Adrenal gland (tissue), 9 donors: ENCODE measurements at regions not wholly inside any gene's neighbourhood (a gene's known extent, or its start where the extent isn't known, plus 50 kb on each side); places are given as distances from the start of the nearest gene placed in this dataset.
"Not testable (repeated sequence)": the region's sequence is repeated elsewhere in the genome, so short reads cannot be mapped to it uniquely, and the experiment has no call there.

Source experiments
- DNase-seq, 7 donors: peaks; one replicate each; pipeline ENCODE4 v3.0.0-alpha.2; 2019 to 2020
- H3K27ac ChIP-seq, 5 donors: fragments of 200-600 bp; sonication (generic) in 4 of 5; 1 replicate in 3 of 5; 2 replicates in 2 of 5; pipeline versions ENCODE4 v1.5.1 to v1.8.0; 2016 to 2020; ENCODE audit warnings: mild to moderate bottlenecking in 1 of 5
- H3K27me3 ChIP-seq: fragments of 200-600 bp; 2 replicates; pipeline ENCODE4 v1.8.0; 2021
- H3K36me3 ChIP-seq, 2 donors: fragments of 200-600 bp; replicated peaks in 1 of 2; 1 replicate in 1 of 2; 2 replicates in 1 of 2; pipeline versions ENCODE4 v1.5.1 to v1.8.0; 2018 to 2022
- H3K4me1 ChIP-seq, 2 donors: fragments of 200-600 bp; replicated peaks in 1 of 2; 1 replicate in 1 of 2; 2 replicates in 1 of 2; pipeline versions ENCODE4 v1.5.1 to v1.8.0; 2018 to 2021
- H3K4me3 ChIP-seq, 4 donors: fragments of 200-600 bp; sonication (generic) in 3 of 4; one replicate each; pipeline ENCODE4 v1.5.1; 2016 to 2018
- H3K9me3 ChIP-seq, 3 donors: fragments of 200-600 bp; sonication (generic) in 1 of 3; replicated peaks in 1 of 3; 1 replicate in 2 of 3; 2 replicates in 1 of 3; pipeline versions ENCODE4 v1.5.1 to v1.8.0; 2016 to 2021
- POLR2A ChIP-seq, 2 donors: fragments of 450-650 bp; IDR thresholded peaks; one replicate each; pipeline ENCODE4 v1.6.1; 2017; ENCODE audit warnings: antibody characterized with exemption in 2 of 2, mild to moderate bottlenecking in 2 of 2, moderate library complexity in 1 of 2
- WGBS, 4 donors: extraction: QIAGEN DNeasy Blood & Tissue Kit in 2 of 4; methylation state at CpG; one replicate each; pipeline versions ENCODE4 v1.1.5 to v1.1.7; 2013 to 2017; 5-methylcytosine and 5-hydroxymethylcytosine counted together
- intact Hi-C, 2 donors: fragments of 100-400 bp; cut with DNase I; formaldehyde crosslinking; loops; one replicate each; pipeline versions ENCODE4 v1.14.1 to v1.15.0; 2022 to 2023
- TF ChIP-seq, protein P1 (sequence below), 6 experiments: fragments of 450-650 bp in 4 of 6; fragments of 200-600 bp in 2 of 6; sonication (generic) in 1 of 6; IDR thresholded peaks; 1 replicate in 5 of 6; 2 replicates in 1 of 6; pipeline versions ENCODE4 v1.5.1 to v1.8.0; 2016 to 2021; ENCODE audit warnings: antibody characterized with exemption in 6 of 6, mild to moderate bottlenecking in 2 of 6, moderate library complexity in 1 of 6
- donor health status: healthy with polysubstance abuse.
- donor health status: Bipolar disorder and iron deficiency.
- donor health status: DM: yes; HTN: yes; CAD: no.
- donor health status: DM: no; HTN: no; CAD: no.
- donor health status: DM: no; HTN: no; CAD: no.

DNA sequence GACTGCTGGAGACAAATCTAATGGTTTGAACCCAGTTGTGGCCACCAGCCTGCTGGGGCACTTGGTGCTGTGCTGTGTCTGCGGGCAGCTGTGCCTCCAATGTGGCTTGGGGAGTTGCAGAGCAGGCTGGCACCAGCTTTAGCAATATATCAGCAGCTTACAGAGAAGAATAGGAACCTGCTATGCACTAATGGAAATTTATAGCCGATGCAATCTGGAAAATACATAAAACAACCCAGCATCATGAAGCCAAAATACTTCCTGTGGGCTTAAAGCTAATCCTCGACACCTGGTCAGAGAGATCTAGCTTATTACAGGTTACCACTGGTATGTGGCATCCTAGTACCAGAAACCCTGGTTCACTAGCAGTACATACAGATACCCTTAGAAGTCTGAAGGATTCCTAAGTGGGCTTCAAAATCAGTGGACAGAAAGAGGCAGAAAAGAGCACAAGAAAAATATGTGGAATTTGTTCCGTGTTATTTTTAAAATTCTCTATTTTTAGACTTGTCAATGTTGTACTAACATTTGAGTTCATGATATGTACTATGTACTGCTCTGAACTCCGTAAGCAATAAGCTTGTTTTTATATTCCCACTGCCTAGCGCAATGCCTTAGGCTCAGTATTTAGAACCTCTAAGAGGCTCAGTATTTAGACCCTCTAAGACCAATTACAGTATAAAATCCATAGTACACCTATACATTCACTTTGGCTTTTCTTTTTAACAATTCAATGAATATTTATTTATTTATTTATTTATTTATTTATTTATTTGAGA is 194.7 kb downstream of the UXS1 start:
- TF ChIP-seq POLR2A (IDR thresholded peaks at IDR 0.05): no peak
- TF ChIP-seq, protein P1, sequence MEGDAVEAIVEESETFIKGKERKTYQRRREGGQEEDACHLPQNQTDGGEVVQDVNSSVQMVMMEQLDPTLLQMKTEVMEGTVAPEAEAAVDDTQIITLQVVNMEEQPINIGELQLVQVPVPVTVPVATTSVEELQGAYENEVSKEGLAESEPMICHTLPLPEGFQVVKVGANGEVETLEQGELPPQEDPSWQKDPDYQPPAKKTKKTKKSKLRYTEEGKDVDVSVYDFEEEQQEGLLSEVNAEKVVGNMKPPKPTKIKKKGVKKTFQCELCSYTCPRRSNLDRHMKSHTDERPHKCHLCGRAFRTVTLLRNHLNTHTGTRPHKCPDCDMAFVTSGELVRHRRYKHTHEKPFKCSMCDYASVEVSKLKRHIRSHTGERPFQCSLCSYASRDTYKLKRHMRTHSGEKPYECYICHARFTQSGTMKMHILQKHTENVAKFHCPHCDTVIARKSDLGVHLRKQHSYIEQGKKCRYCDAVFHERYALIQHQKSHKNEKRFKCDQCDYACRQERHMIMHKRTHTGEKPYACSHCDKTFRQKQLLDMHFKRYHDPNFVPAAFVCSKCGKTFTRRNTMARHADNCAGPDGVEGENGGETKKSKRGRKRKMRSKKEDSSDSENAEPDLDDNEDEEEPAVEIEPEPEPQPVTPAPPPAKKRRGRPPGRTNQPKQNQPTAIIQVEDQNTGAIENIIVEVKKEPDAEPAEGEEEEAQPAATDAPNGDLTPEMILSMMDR (IDR thresholded peaks at IDR 0.05): no peak
- Histone ChIP-seq H3K9me3 (peaks cover 0 to 3% (median 0%) of the 10 kb centered on the region in 3 donors), H3K27ac (no peak overlapping the region), H3K36me3 (no peaks in the 10 kb centered on the region), H3K4me3 (no peak overlapping the region), H3K27me3 (no peaks in the 10 kb centered on the region), H3K4me1 (no peaks in the 10 kb centered on the region)
- intact Hi-C loops: no loop called here
- 55 to 80% (median 71%) methylated on average over 6 of the region's 6 CpGs for WGBS, 4 donors
- DNase-seq: no peak

DNA sequence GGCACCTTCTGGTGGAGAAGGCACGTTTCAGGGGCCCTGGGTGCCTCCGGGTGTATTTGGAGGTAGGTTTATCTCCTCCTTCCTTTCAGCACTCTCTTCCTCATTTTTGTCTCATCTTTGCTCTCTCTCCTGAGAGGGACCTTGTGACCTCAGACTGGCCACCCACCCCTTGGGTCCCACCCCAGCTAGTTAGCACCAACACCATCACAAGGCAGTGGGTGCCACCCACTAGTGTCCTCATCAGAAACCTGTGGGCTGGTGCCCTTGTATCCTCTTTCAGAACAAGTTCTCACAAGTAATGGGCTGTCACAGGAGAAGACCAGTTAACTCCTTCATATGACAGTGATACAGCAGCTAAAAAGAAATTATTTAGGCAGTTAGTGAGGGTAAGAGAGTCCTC is 196.4 kb downstream of the UXS1 start:
- 76 to 90% (median 89%) methylated on average over 2 of the region's 2 CpGs for WGBS, 4 donors
- no peaks in the 10 kb centered on the region for H3K4me1 ChIP-seq
- no peak for DNase-seq
- no peaks in the 10 kb centered on the region for H3K9me3 ChIP-seq
- no peaks in the 10 kb centered on the region for H3K27me3 ChIP-seq
- no peak overlapping the region for H3K4me3 ChIP-seq
- TF ChIP-seq, protein P1 (IDR thresholded peaks at IDR 0.05): no peak
- TF ChIP-seq POLR2A (IDR thresholded peaks at IDR 0.05): no peak
- intact Hi-C loops: no loop called here
- no peak overlapping the region for H3K27ac ChIP-seq
- no peaks in the 10 kb centered on the region for H3K36me3 ChIP-seq

DNA sequence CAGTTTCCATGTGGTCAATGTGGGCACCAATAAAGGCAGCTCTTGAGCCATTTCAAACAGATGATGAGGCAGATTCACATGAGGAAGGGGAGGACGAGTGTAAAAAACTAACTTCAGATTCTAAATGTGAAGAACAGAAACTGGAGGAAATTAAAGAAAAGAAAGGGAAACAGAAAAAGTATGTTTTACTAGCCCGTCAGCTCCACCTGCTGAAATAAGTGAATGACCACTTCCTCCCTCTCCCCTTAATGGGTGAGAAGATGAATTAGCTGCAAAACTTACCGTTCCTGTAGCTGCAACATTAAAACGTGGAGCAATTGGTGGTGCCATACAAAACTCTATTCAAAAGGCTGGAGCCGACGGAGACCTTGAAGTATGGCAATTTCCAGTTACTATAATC is 203.5 kb downstream of the UXS1 start:
- DNase-seq: no peak
- H3K36me3 ChIP-seq: no peaks in the 10 kb centered on the region
- H3K4me3 ChIP-seq: no peak overlapping the region
- intact Hi-C loops: no loop called here
- no peak overlapping the region for H3K27ac ChIP-seq
- H3K9me3 ChIP-seq: no peaks in the 10 kb centered on the region
- no peaks in the 10 kb centered on the region for H3K27me3 ChIP-seq
- H3K4me1 ChIP-seq: no peaks in the 10 kb centered on the region
- TF ChIP-seq, protein P1 (IDR thresholded peaks at IDR 0.05): no peak
- TF ChIP-seq POLR2A (IDR thresholded peaks at IDR 0.05): no peak
- 70 to 83% (median 73%) methylated on average over 6 of the region's 6 CpGs for WGBS, 4 donors

DNA sequence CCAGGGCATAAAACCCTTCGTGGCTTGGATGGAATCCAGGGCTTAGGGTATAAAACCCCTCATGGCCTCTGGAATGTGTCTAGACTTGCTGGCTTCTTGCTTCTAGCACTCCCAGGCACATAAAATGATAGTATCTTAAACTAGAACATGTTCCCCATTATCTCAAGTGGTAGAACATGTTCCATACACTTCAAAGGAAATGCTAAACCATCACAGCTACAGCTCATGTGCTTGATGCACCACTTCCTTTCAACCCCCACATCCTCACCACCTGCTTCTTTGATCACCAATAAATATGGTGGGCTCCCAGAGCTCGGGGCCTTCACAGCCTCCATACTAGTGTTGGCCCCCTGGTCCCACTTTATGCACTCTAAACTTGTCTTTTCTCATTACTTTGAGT is 204.3 kb downstream of the UXS1 start:
- H3K4me3 ChIP-seq, intact Hi-C loops, DNase-seq, H3K36me3 ChIP-seq, H3K9me3 ChIP-seq, H3K27ac ChIP-seq, H3K4me1 ChIP-seq, H3K27me3 ChIP-seq: not testable (repeated sequence)
- 50 to 74% (median 62%) methylated on average over 2 of the region's 2 CpGs for WGBS, 4 donors

DNA sequence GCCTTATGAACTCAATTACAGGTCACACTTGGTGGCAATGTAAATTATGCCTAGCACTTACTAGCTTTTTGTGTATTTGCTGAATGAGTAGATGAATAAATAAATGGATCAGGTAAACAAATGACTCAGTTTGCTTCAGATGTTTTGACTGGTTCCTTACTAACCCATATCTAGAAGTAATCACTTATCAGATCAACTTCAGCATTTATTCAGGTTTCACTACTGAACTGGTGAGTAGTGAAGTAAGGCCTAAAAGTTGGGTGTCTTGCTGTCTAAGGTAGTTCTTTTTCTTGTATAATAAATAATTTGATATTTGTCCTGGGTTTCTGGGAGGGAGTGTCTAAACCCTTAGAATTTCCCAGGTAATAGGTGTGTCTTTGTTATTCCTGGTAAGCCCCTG is 205.0 kb downstream of the UXS1 start:
- TF ChIP-seq, protein P1 (IDR thresholded peaks at IDR 0.05): no peak
- TF ChIP-seq POLR2A (IDR thresholded peaks at IDR 0.05): no peak
- intact Hi-C loops: no loop called here
- no peak for DNase-seq
- Histone ChIP-seq H3K27ac (no peak overlapping the region), H3K4me1 (no peaks in the 10 kb centered on the region), H3K9me3 (no peaks in the 10 kb centered on the region), H3K4me3 (no peak overlapping the region), H3K27me3 (no peaks in the 10 kb centered on the region), H3K36me3 (no peaks in the 10 kb centered on the region)
